ENCODE measurements at regions not wholly inside any gene's neighbourhood (a gene's known extent, or its start where the extent isn't known, plus 50 kb on each side); places are given as distances from the start of the nearest gene placed in this dataset.

DNA sequence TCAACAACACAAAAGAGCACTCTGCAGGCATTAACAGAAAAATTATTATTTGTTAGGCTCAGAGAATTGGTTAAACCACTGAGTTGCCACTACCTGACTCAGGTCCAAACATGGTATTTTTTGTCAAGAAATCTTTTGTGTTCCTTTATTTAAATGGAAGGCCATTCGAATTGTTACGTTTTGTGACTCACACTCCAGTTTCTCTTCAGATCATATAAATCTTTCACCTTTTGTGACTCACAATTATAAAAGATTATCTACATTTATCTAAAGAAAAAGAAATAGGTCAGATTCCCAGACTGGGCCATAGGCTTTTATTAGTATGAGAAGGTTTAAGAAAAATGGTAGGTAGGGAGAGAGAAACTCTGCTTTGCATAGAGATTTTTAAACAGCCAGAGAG is 669.8 kb downstream of the GALC start (continued):
- TF ChIP-seq, protein P1, sequence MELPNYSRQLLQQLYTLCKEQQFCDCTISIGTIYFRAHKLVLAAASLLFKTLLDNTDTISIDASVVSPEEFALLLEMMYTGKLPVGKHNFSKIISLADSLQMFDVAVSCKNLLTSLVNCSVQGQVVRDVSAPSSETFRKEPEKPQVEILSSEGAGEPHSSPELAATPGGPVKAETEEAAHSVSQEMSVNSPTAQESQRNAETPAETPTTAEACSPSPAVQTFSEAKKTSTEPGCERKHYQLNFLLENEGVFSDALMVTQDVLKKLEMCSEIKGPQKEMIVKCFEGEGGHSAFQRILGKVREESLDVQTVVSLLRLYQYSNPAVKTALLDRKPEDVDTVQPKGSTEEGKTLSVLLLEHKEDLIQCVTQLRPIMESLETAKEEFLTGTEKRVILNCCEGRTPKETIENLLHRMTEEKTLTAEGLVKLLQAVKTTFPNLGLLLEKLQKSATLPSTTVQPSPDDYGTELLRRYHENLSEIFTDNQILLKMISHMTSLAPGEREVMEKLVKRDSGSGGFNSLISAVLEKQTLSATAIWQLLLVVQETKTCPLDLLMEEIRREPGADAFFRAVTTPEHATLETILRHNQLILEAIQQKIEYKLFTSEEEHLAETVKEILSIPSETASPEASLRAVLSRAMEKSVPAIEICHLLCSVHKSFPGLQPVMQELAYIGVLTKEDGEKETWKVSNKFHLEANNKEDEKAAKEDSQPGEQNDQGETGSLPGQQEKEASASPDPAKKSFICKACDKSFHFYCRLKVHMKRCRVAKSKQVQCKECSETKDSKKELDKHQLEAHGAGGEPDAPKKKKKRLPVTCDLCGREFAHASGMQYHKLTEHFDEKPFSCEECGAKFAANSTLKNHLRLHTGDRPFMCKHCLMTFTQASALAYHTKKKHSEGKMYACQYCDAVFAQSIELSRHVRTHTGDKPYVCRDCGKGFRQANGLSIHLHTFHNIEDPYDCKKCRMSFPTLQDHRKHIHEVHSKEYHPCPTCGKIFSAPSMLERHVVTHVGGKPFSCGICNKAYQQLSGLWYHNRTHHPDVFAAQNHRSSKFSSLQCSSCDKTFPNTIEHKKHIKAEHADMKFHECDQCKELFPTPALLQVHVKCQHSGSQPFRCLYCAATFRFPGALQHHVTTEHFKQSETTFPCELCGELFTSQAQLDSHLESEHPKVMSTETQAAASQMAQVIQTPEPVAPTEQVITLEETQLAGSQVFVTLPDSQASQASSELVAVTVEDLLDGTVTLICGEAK (IDR thresholded peaks at IDR 0.05; ENCODE audit: borderline replicate concordance), result no peak
- TF ChIP-seq POLR2AphosphoS5 (IDR thresholded peaks at IDR 0.05; ENCODE audit: low read length), result no peak

DNA sequence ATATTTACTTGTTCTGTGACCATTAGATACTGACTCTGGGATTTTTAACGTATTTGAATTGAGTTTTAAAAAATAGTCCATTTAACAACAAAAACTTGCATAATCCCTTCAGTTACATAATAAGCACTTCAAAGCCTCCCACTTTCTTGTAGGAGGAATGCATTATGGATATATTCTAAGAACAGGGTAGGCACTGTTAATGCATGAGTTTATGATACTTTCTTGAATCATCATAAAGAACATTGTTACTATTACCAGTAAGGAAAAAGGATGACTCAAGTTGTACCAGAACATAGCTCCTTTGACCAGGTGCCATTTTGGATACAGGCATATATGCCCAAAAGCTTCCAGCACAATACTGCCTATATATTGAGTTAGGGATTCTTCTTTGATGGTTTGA is 671.4 kb downstream of the GALC start:
- DNase-seq (ENCODE audit: low read depth, low spot score) (no peak), ATAC-seq (no peak), FAIRE-seq (no peak)
- no TSS peak for BruUV-seq (replicated peaks)
- H3K9ac ChIP-seq (ENCODE audit: control insufficient read depth, insufficient read depth, low read length), result no peak overlapping the region
- H3K4me2 ChIP-seq (ENCODE audit: control insufficient read depth, insufficient read depth), result no peak overlapping the region
- no peaks in the 10 kb centered on the region for H3K36me3 ChIP-seq (ENCODE audit: control insufficient read depth in 2 of 2, insufficient read depth in 2 of 2, low read length in 1 of 2)
- 0% methylated on average over 1 of the region's 1 CpG for WGBS (ENCODE audit: insufficient coverage, insufficient replicate concordance, low lambda C conversion rate, missing lambda C conversion rate)
- H3K4me3 ChIP-seq, result no peak overlapping the region
- intact Hi-C loops (cut with micrococcal nuclease; ENCODE audit: unreplicated experiment), result no loop called here
- H3K79me2 ChIP-seq (ENCODE audit: control insufficient read depth, insufficient read depth, low read length), result no peaks in the 10 kb centered on the region
- CTCF ChIA-PET, result no interaction called here
- POLR2A ChIA-PET, result no interaction called here
- in situ Hi-C loops (cut with MboI), result no loop called here
- SMC1A ChIA-PET (ENCODE audit: uncharacterized antibody, unreplicated experiment), result no interaction called here
- RAD21 ChIA-PET (ENCODE audit: unreplicated experiment), result no interaction called here
- no peak overlapping the region for H3K27ac ChIP-seq (ENCODE audit: control insufficient read depth, insufficient read depth)
- no peaks in the 10 kb centered on the region for H3K4me1 ChIP-seq (ENCODE audit: control insufficient read depth, insufficient read depth, low read length)
- no peaks in the 10 kb centered on the region for H4K20me1 ChIP-seq (ENCODE audit: control insufficient read depth, insufficient read depth)
- H3K9me3 ChIP-seq (replicated peaks; ENCODE audit: control insufficient read depth, insufficient read depth, low read length), result no peaks in the 10 kb centered on the region
- H2AFZ ChIP-seq (ENCODE audit: control insufficient read depth, low read depth, low read length), result no peak overlapping the region
- H3K27me3 ChIP-seq (replicated peaks in 1 of 2; ENCODE audit: control insufficient read depth in 2 of 2, insufficient read depth in 2 of 2, low read length in 1 of 2), result no peaks in the 10 kb centered on the region
- TF ChIP-seq PML (IDR thresholded peaks at IDR 0.05; ENCODE audit: low read length) (no peak), CHD2 (IDR thresholded peaks at IDR 0.05; ENCODE audit: borderline replicate concordance, low read depth, low read length) (no peak), SUPT20H (IDR thresholded peaks at IDR 0.05; ENCODE audit: borderline replicate concordance, control insufficient read depth, low read depth, low read length) (no peak), HDAC2 (IDR thresholded peaks at IDR 0.05) (no peak), SMAD1 (IDR thresholded peaks at IDR 0.05; ENCODE audit: low read depth, partially characterized antibody) (no peak), EGR1 (IDR thresholded peaks at IDR 0.05; ENCODE audit: borderline replicate concordance in 1 of 2, low read depth in 2 of 2, low read length in 2 of 2) (no peak), MTA3 (IDR thresholded peaks at IDR 0.05; ENCODE audit: borderline replicate concordance, low read length) (no peak), MEF2A (IDR thresholded peaks at IDR 0.05; ENCODE audit: insufficient read depth, low read depth, low read length) (no peak), MYB (IDR thresholded peaks at IDR 0.05; ENCODE audit: borderline replicate concordance, low read depth, low read length) (no peak), ETV6 (conservative IDR thresholded peaks at IDR 0.05 in 1 of 2, IDR thresholded peaks at IDR 0.05 in 1 of 2; ENCODE audit: borderline replicate concordance in 1 of 2, low read depth in 1 of 2) (no peak), RFX5 (IDR thresholded peaks at IDR 0.05; ENCODE audit: low read depth, low read length) (no peak), CBX3 (IDR thresholded peaks at IDR 0.05; ENCODE audit: borderline replicate concordance, low read depth) (no peak), TARDBP (IDR thresholded peaks at IDR 0.05; ENCODE audit: borderline replicate concordance) (no peak), NRF1 (conservative IDR thresholded peaks at IDR 0.05; ENCODE audit: low read depth, low read length) (no peak), WRNIP1 (IDR thresholded peaks at IDR 0.05; ENCODE audit: borderline replicate concordance, low read depth, low read length) (no peak), SIN3A (IDR thresholded peaks at IDR 0.05; ENCODE audit: low read depth, low read length) (no peak)
- TF ChIP-seq, protein P2, sequence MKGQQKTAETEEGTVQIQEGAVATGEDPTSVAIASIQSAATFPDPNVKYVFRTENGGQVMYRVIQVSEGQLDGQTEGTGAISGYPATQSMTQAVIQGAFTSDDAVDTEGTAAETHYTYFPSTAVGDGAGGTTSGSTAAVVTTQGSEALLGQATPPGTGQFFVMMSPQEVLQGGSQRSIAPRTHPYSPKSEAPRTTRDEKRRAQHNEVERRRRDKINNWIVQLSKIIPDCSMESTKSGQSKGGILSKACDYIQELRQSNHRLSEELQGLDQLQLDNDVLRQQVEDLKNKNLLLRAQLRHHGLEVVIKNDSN (IDR thresholded peaks at IDR 0.05; ENCODE audit: borderline replicate concordance, extremely low read length, insufficient read depth, low read depth, low read length), result no peak
